Activated CD8-positive, alpha-beta memory T cell treated with anti-CD3 and anti-CD28 coated beads for 36 hours (primary cell): ENCODE measurements at regions not wholly inside any gene's neighbourhood (a gene's known extent, or its start where the extent isn't known, plus 50 kb on each side); places are given as distances from the start of the nearest gene placed in this dataset.

ENCODE experiments used
- CTCF ChIA-PET: fragments of 350-600 bp; sonication (Branson Sonifier 250); formaldehyde crosslinking; loops from one replicate; lab custom pipeline; 2021; ENCODE audit warnings: antibody characterized with exemption; lab: Charles Lee
- POLR2A ChIA-PET: fragments of 350-600 bp; sonication (Branson Sonifier 250); formaldehyde crosslinking; loops from one replicate; lab custom pipeline; 2021; ENCODE audit warnings: antibody characterized with exemption; lab: Charles Lee

- CTCF ChIA-PET = no interaction called here
- POLR2A ChIA-PET = no interaction called here
Observed at GRCh38 chr6:139833592-139833991, 459.1 kb upstream of the CITED2 start.

- ChIA-PET CTCF (interaction anchor here (0.5 kb wide), 1 partner anchor 29 kb away, joined by 4 read pairs; no protein-coding TSS in a partner anchor), POLR2A (no interaction called here)
Observed at GRCh38 chr6:139832493-139833305, 458.3 kb upstream of the CITED2 start.

GRCh38 chr6:139829576-139829975 is 455.1 kb upstream of the CITED2 start:
- CTCF ChIA-PET = no interaction called here
- POLR2A ChIA-PET = no interaction called here

GRCh38 chr6:139828751-139829519 is 454.5 kb upstream of the CITED2 start:
- CTCF ChIA-PET = no interaction called here
- POLR2A ChIA-PET = no interaction called here

- POLR2A ChIA-PET = no interaction called here
Observed at GRCh38 chr6:139825935-139826374, 451.5 kb upstream of the CITED2 start.

DNA sequence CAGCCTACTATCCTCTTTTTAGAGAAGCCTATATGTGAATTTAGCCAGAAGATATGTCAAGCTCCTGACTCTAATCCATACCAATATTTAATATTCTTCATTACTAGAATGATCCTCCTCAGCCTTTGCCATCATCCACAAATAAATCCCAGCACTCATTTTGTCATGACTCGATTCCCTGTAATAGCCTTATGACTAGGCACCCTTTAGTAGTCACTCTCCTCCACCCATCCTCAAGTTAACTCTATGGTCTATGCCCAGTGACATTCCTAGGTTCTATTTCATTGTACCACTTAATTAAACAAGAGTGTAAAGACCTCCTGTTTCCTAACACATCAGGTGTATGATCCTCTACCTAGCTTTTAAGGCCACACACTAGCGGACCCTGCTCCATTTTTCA is 450.4 kb upstream of the CITED2 start:
- POLR2A ChIA-PET = no interaction called here

More at GRCh38 chr6:139825935-139826374, 451.5 kb upstream of the CITED2 start:
- CTCF ChIA-PET = interaction anchor here (0.8 kb wide), 1 partner anchor 9 kb away, joined by 4 read pairs; no protein-coding TSS in a partner anchor

DNA sequence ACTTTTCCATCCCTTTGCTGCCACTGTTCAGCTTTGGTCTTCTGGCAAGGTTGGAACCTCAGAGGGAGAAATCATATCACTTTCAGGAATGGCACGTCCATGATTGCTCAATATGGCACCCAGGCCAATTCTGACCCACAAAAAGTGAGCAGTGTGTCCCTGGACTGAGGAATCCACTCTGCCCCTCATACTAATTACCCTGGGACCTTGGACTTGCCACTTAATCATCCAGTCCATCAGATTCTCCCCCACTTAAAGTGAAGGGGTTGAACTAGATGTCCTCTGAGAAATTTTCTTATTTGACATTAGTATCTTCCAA is 449.3 kb upstream of the CITED2 start:
- ChIA-PET POLR2A (no interaction called here), CTCF (no interaction called here)

More for the DNA sequence above, 450.4 kb upstream of the CITED2 start:
- CTCF ChIA-PET = no interaction called here

GRCh38 chr6:139823099-139823807 is 448.8 kb upstream of the CITED2 start:
- ChIA-PET CTCF (no interaction called here), POLR2A (no interaction called here)

DNA sequence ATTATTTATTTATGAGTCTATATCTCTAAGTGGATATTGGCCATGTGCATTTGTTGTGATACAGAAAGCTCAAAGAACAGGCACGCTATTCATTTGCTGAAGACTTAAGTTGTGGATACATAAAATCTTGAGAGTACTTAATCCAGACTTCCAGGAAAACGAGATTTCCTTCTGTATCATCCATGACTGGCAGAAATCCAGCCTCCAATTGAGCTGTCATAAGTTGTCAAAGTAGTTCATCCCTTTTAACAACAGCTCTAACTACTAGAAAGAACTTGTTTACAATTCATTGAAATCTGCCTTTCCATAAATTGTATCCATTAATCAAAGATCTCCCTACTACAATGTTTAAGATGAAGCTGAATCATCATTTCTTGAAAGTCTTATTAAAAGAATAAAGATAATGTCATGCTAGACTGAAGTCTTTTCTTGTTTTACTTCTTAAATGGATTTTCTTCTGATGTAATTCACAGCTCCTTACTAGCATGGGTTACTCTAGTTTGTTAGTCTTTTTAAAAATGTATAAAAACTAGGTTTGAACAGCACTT is 447.3 kb upstream of the CITED2 start:
- POLR2A ChIA-PET = no interaction called here
- CTCF ChIA-PET = no interaction called here

DNA sequence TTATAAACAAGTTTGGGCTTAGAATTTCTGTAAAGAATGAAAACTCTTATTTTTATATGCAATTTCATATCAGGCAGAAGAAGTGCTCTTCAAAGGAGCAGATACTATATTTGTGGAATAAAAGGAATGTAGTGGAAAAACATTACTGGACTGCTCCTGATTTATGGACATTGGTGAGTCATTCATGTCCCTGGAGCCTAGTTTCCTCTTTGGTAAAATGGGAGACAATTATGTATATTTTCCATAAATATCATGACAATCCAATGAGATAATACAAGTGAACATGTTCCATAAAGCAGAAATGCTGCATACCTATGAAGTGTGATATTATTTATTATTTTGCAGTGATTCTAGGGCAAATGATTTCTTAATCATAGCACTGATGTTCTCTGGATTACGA is 445.8 kb upstream of the CITED2 start:
- CTCF ChIA-PET = no interaction called here
- POLR2A ChIA-PET = no interaction called here

GRCh38 chr6:139819776-139820175 is 445.3 kb upstream of the CITED2 start:
- ChIA-PET CTCF (no interaction called here), POLR2A (no interaction called here)

- POLR2A ChIA-PET = no interaction called here
Observed at GRCh38 chr6:139812939-139813338, 438.5 kb upstream of the CITED2 start.

GRCh38 chr6:139801571-139802321 is 427.3 kb upstream of the CITED2 start:
- POLR2A ChIA-PET = no interaction called here

More at GRCh38 chr6:139812939-139813338, 438.5 kb upstream of the CITED2 start:
- CTCF ChIA-PET = no interaction called here

GRCh38 chr6:139800837-139801236 is 426.4 kb upstream of the CITED2 start:
- CTCF ChIA-PET = no interaction called here
- POLR2A ChIA-PET = no interaction called here

More at GRCh38 chr6:139801571-139802321, 427.3 kb upstream of the CITED2 start:
- CTCF ChIA-PET = interaction anchor here (0.7 kb wide), 1 partner anchor 711 kb away, joined by 3 read pairs; no protein-coding TSS in a partner anchor

DNA sequence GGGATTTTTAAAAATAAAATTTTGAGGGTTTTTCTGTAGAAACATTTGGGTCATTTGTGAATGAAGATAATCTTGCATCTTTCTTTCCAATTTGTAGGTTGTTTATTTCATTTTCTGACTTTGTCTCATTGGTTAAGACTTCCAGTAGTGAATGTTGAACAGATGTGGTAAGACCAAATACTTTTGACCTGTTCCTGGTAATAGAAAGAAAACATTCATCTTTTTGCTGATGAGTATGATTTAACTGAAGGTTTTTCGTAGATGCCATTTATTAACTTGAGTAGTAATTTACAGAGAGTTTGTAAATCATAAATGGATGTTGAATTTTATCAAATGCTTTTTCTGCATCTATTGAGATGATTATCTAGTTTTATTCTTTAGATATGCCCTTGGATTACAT is 416.1 kb upstream of the CITED2 start:
- CTCF ChIA-PET = no interaction called here
- POLR2A ChIA-PET = no interaction called here

DNA sequence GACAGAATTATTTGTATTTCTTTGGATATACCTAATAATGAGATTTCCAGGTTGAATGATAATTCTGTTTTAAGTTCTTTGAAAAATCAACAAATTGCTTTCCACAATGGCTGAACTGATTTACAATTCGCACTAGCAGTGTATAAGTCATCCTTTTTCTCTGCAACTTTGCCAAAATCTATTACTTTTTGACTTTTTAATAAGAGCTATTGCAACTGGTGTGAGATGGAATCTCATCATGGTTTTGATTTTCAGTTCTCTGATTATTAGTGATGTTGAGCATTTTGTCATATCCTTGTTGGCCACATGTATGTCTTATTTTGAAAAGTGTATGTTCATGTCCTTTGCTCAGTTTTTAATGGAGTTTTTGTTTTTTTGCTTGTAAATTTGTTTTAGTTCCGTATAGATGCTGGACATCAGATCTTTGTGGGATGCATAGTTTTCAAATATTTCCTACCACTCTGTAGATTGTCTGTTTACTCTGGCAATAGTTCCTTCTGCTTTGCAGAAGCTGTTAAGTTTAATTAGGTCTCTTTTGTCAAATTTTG is 409.8 kb upstream of the CITED2 start:
- POLR2A ChIA-PET = no interaction called here
- CTCF ChIA-PET = no interaction called here

DNA sequence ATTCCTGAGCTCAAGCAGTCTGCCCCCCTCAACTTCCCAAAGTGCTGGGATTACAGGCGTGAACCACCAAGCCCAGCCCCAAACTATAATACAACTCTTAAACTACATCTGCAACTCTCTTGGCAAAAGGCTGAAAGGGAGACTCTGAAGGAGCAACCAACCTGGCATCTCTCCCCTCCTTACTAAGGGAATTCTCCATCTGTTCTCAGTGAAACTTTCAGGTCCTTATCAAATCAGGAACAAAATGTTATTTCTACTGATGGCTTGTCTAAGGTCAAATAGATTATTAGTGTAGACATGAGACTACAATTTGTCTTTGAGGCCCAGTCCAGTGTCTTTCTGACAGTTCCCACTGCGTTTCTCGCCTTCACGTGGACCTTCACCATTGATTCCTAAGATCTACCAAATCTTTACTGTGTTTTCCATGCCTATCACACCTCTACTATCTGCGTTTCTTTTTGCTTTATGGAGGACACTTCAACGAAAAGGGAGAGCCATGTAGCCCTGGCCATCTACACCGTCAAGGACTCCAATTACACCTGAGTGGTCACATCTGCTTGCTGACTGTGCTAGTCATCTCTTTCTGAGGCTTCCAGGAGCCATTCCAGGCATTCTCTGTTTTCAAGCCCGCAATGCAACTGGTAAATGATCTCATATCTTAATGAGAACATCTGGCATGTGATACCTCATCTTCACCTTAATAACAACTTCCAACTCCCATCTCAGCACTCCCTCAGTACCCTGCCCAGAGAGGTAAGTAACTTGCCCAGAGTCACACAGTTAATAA is 405.7 kb upstream of the CITED2 start:
- POLR2A ChIA-PET = no interaction called here
- CTCF ChIA-PET = no interaction called here

- POLR2A ChIA-PET = no interaction called here
- CTCF ChIA-PET = interaction anchor here (0.6 kb wide), 1 partner anchor 57 kb away, joined by 3 read pairs; no protein-coding TSS in a partner anchor
Observed at GRCh38 chr6:139778688-139779087, 404.2 kb upstream of the CITED2 start.
